CD4-positive, alpha-beta memory T cell (primary cell): ENCODE measurements at regions not wholly inside any gene's neighbourhood (a gene's known extent, or its start where the extent isn't known, plus 50 kb on each side); places are given as distances from the start of the nearest gene placed in this dataset.

Experiments used
- CTCF ChIA-PET: fragments of 350-600 bp; sonication (Branson Sonifier 250); formaldehyde crosslinking; loops from one replicate; lab custom pipeline; 2021; ENCODE audit warnings: inconsistent platforms; ENCODE audit not compliant: partially characterized antibody; lab: Charles Lee
- POLR2A ChIA-PET: fragments of 350-600 bp; sonication (Branson Sonifier 250); formaldehyde crosslinking; loops from one replicate; lab custom pipeline; 2021; ENCODE audit not compliant: partially characterized antibody; lab: Charles Lee
- DNase-seq, 5 donors: peaks; one replicate each; pipeline versions ENCODE4 v3.0.0 to v3.0.0-alpha.2; 2020 to 2022; ENCODE audit warnings: mixed read lengths in 1 of 5
- H3K27ac ChIP-seq: one replicate; pipeline ENCODE4 v1.7.0; 2013; ENCODE audit warnings: low read depth, low read length
- H3K27me3 ChIP-seq: 2 replicates; pipeline ENCODE4 v1.7.0; 2013; ENCODE audit warnings: mild to moderate bottlenecking, low read length, moderate library complexity; ENCODE audit not compliant: insufficient read depth
- H3K36me3 ChIP-seq: 2 replicates; pipeline ENCODE4 v1.7.0; 2013; ENCODE audit warnings: mild to moderate bottlenecking, low read length, moderate library complexity; ENCODE audit not compliant: insufficient read depth
- H3K4me1 ChIP-seq: 2 replicates; pipeline ENCODE4 v1.7.0; 2013; ENCODE audit warnings: mild to moderate bottlenecking, low read length, moderate library complexity; ENCODE audit not compliant: insufficient read depth
- H3K4me3 ChIP-seq, 2 donors: one replicate each; pipeline ENCODE4 v1.7.0; 2013; ENCODE audit warnings: low read length in 2 of 2, mild to moderate bottlenecking in 1 of 2
- H3K9me3 ChIP-seq, 2 donors: one replicate each; pipeline ENCODE4 v1.7.0; 2013; ENCODE audit warnings: low read length in 2 of 2, control low read depth in 1 of 2; ENCODE audit not compliant: control insufficient read depth in 1 of 2
- H3K27ac Mint-ChIP-seq, 7 donors: one replicate each; pipeline ENCODE4 v1.8.0; 2020 to 2021; ENCODE audit warnings: mixed read lengths in 7 of 7, mild to moderate bottlenecking in 6 of 7, inconsistent platforms in 3 of 7, moderate library complexity in 3 of 7
- H3K27me3 Mint-ChIP-seq, 2 donors: one replicate each; pipeline ENCODE4 v1.8.0; 2020 to 2021; ENCODE audit warnings: mixed read lengths in 2 of 2
- H3K36me3 Mint-ChIP-seq, 2 donors: one replicate each; pipeline ENCODE4 v1.8.0; 2020 to 2021; ENCODE audit warnings: mixed read lengths in 2 of 2, inconsistent platforms in 1 of 2, mild to moderate bottlenecking in 1 of 2
- H3K4me1 Mint-ChIP-seq, 4 donors: one replicate each; pipeline ENCODE4 v1.8.0; 2020 to 2021; ENCODE audit warnings: mixed read lengths in 4 of 4, mild to moderate bottlenecking in 1 of 4
- H3K4me3 Mint-ChIP-seq, 8 donors: one replicate each; pipeline ENCODE4 v1.8.0; 2020 to 2021; ENCODE audit warnings: mixed read lengths in 8 of 8, mild to moderate bottlenecking in 7 of 8, moderate library complexity in 6 of 8, inconsistent platforms in 3 of 8
- H3K9me3 Mint-ChIP-seq, 8 donors: one replicate each; pipeline ENCODE4 v1.8.0; 2020 to 2021; ENCODE audit warnings: mixed read lengths in 8 of 8, mild to moderate bottlenecking in 5 of 8, inconsistent platforms in 3 of 8, moderate library complexity in 1 of 8
- intact Hi-C: fragments of 100-400 bp; cut with micrococcal nuclease; formaldehyde crosslinking; loops from one replicate; pipeline ENCODE4 v1.15.1; 2023

DNA sequence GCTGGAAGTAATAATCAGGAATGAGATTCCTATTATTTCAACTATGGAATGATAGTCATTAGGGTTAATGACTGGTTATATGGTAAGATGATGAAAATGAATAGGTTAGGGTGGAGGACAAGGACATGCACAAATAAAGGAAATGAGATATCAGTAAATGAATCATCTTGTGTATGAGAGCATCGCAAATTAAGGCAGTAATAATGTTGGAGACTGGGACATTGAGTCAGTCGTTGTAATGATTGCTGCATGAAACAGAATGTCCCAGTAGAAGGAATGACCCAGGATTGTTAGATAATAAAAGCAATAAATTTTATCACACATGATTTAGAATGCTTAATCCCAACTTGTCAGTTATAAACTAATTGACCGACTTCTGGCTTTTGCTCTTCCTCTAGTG is 1733.7 kb upstream of the PCDH20 start:
- H3K9me3 ChIP-seq: peaks cover 0 to 6% of the 10 kb centered on the region in 2 donors
- no peak overlapping the region for H3K27ac Mint-ChIP-seq
- H3K4me1 ChIP-seq: no peaks in the 10 kb centered on the region
- H3K36me3 Mint-ChIP-seq: no peaks in the 10 kb centered on the region
- no peaks in the 10 kb centered on the region for H3K36me3 ChIP-seq
- H3K27ac ChIP-seq: no peak overlapping the region
- no peaks in the 10 kb centered on the region for H3K4me1 Mint-ChIP-seq
- ChIA-PET CTCF (no interaction called here), POLR2A (no interaction called here)
- H3K9me3 Mint-ChIP-seq: peaks cover 0 to 15% (median 5%) of the 10 kb centered on the region in 8 donors
- H3K4me3 Mint-ChIP-seq: no peak overlapping the region
- no peak overlapping the region for H3K4me3 ChIP-seq
- intact Hi-C loops: no loop called here
- H3K27me3 ChIP-seq: no peaks in the 10 kb centered on the region
- no peak for DNase-seq
- no peaks in the 10 kb centered on the region for H3K27me3 Mint-ChIP-seq

DNA sequence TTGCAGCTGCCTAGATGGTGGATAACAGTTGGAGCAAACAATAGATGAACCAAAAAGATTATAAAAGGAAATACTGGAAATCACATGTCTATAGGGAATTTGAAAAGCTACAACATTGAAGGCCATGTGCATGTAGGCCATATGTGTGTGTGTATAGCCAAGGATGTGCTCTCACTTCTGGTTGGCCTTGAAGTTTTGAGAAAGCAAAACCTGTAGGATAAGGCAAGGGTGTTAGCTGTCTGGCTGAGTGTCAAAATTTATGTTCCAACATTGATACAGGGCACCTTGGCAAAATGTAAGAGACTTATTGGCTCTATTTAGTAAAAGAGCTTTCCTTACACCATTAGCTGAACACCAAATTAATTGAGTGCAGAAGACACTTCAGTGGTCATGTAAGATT is 1723.6 kb upstream of the PCDH20 start:
- H3K36me3 ChIP-seq: no peaks in the 10 kb centered on the region
- no peak overlapping the region for H3K4me3 ChIP-seq
- Mint-ChIP-seq H3K36me3 (no peaks in the 10 kb centered on the region), H3K27ac (no peak overlapping the region), H3K4me1 (no peaks in the 10 kb centered on the region), H3K9me3 (peaks cover 0 to 20% (median 10%) of the 10 kb centered on the region in 8 donors), H3K27me3 (no peaks in the 10 kb centered on the region), H3K4me3 (no peak overlapping the region)
- H3K4me1 ChIP-seq: no peaks in the 10 kb centered on the region
- H3K27me3 ChIP-seq: no peaks in the 10 kb centered on the region
- H3K9me3 ChIP-seq: peaks cover 0 to 4% of the 10 kb centered on the region in 2 donors
- CTCF ChIA-PET: no interaction called here
- no peak overlapping the region for H3K27ac ChIP-seq
- POLR2A ChIA-PET: no interaction called here
- no peak for DNase-seq
- intact Hi-C loops: no loop called here

DNA sequence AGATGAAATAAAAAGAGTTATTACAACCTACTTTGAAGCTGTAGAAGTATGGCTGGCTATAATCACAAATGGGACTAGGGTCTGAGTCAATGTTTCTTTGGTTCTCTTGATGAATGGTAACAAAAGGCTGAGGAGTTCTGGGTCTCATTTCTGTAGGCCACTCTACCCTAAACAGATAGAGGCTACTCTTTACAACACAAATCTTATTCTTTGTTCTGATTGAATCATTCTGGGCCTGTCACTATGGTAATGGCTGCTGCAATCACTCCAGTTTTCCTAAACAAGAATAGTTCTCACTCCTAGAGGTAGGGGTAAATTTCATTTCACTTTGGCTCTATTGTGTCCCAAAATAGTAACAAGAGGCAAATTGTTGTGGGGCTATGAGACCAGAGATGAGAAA is 1714.3 kb upstream of the PCDH20 start:
- no peak overlapping the region for H3K27ac Mint-ChIP-seq
- Histone ChIP-seq H3K4me3 (no peak overlapping the region), H3K4me1 (no peaks in the 10 kb centered on the region), H3K9me3 (no peaks in the 10 kb centered on the region), H3K27me3 (no peaks in the 10 kb centered on the region), H3K36me3 (no peaks in the 10 kb centered on the region), H3K27ac (no peak overlapping the region)
- peaks cover 0 to 17% (median 3%) of the 10 kb centered on the region in 8 donors for H3K9me3 Mint-ChIP-seq
- no peak for DNase-seq
- no peaks in the 10 kb centered on the region for H3K36me3 Mint-ChIP-seq
- H3K4me3 Mint-ChIP-seq: no peak overlapping the region
- intact Hi-C loops: no loop called here
- H3K4me1 Mint-ChIP-seq: no peaks in the 10 kb centered on the region
- no peaks in the 10 kb centered on the region for H3K27me3 Mint-ChIP-seq
- ChIA-PET POLR2A (no interaction called here), CTCF (no interaction called here)

DNA sequence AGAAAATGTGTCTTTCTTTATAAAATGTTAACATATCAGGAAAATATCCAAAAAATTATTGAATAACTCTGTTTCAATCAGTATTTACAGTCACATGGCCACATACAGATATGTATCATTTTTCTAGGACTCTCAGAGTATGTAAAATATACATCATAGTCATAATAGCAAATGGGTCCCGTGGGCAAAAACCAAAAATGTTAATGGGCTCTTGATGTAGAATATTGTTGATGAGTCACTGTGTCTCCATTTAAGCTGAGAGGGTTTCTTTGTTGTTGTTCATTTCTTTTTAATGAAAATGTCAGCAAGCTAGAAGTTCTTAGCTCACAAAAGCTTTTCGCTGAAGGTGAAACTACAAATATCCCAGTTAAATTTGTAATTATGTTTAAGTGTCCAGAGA is 1713.1 kb upstream of the PCDH20 start:
- ChIA-PET POLR2A (no interaction called here), CTCF (no interaction called here)

DNA sequence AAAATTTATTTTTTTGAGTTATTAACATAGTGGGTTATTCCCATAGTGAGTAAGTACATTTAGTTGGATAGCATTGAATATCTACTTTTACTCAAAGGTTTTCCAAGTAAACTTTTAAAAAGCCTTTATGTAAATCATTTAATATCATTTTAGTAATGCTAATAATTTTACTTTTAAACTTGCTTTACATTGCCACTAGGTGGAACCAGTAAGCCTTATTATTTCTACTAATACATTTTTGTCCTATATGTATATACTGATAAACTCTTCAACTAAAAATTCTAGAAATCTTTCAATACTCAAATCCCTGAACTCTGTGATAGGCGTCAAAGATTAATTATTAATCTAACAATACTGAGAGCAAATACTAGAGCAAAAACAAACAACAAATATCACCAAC is 1709.2 kb upstream of the PCDH20 start:
- no peaks in the 10 kb centered on the region for H3K36me3 Mint-ChIP-seq
- no peak overlapping the region for H3K4me3 Mint-ChIP-seq
- no peaks in the 10 kb centered on the region for H3K27me3 ChIP-seq
- intact Hi-C loops: no loop called here
- no peaks in the 10 kb centered on the region for H3K36me3 ChIP-seq
- H3K27me3 Mint-ChIP-seq: no peaks in the 10 kb centered on the region
- DNase-seq: no peak
- ChIA-PET CTCF (no interaction called here), POLR2A (no interaction called here)
- no peaks in the 10 kb centered on the region for H3K4me1 ChIP-seq
- no peak overlapping the region for H3K27ac Mint-ChIP-seq
- H3K4me3 ChIP-seq: no peak overlapping the region
- no peak overlapping the region for H3K27ac ChIP-seq
- no peaks in the 10 kb centered on the region for H3K4me1 Mint-ChIP-seq
- H3K9me3 Mint-ChIP-seq: peaks cover 0 to 18% (median 3%) of the 10 kb centered on the region in 8 donors
- no peaks in the 10 kb centered on the region for H3K9me3 ChIP-seq

More for the DNA sequence above, 1713.1 kb upstream of the PCDH20 start:
- H3K4me3 Mint-ChIP-seq: no peak overlapping the region
- no peaks in the 10 kb centered on the region for H3K36me3 Mint-ChIP-seq
- H3K9me3 Mint-ChIP-seq: peaks cover 0 to 17% (median 3%) of the 10 kb centered on the region in 8 donors
- Histone ChIP-seq H3K4me3 (no peak overlapping the region), H3K9me3 (no peaks in the 10 kb centered on the region), H3K27ac (no peak overlapping the region), H3K36me3 (no peaks in the 10 kb centered on the region), H3K4me1 (no peaks in the 10 kb centered on the region), H3K27me3 (no peaks in the 10 kb centered on the region)
- no peak for DNase-seq
- H3K4me1 Mint-ChIP-seq: no peaks in the 10 kb centered on the region
- H3K27ac Mint-ChIP-seq: no peak overlapping the region
- intact Hi-C loops: no loop called here
- no peaks in the 10 kb centered on the region for H3K27me3 Mint-ChIP-seq

DNA sequence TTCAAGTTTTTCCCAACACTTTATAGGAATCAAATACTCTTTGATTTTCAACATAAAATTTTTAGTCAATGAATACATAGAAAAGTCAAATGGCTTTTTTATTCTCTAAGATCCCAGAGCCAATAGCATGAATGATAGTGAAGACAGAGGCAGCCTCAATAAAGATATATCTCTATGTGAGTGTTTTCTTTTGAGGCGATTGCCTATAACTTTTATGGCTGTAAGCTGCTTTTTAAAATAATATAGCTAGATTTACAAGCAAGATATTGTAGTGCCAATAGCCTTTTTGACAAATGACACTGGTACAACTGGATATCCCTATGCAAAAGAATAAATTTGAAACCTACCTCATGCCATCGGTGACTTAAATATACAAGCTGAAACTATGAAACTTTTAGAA is 1705.2 kb upstream of the PCDH20 start:
- Mint-ChIP-seq H3K27me3 (no peaks in the 10 kb centered on the region), H3K4me1 (no peaks in the 10 kb centered on the region), H3K27ac (no peak overlapping the region), H3K9me3 (peaks cover 0 to 15% (median 2%) of the 10 kb centered on the region in 8 donors), H3K36me3 (no peaks in the 10 kb centered on the region), H3K4me3 (no peak overlapping the region)
- Histone ChIP-seq H3K27ac (no peak overlapping the region), H3K27me3 (no peaks in the 10 kb centered on the region), H3K9me3 (no peaks in the 10 kb centered on the region), H3K4me1 (no peaks in the 10 kb centered on the region), H3K36me3 (no peaks in the 10 kb centered on the region), H3K4me3 (no peak overlapping the region)
- intact Hi-C loops: no loop called here
- no peak for DNase-seq
- POLR2A ChIA-PET: no interaction called here
- CTCF ChIA-PET: no interaction called here

DNA sequence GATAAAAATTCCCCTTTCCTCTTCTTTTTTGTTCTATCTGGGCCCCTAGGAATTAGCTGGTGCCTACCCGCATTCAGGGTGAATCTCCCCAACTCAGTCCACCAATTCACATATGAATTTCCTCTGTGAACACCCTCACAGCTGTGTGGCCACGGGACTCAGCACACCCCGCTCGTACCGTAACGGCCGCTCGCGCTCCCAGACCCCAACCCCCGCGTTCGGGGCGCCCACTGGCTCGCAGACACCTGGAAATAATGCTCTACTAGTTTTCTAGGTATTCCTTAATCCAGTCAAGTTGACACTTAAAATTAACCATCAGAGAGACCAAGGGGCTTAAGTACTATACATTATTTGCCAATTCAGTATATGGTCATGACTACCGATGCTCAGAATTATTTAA is 1702.1 kb upstream of the PCDH20 start:
- Mint-ChIP-seq H3K27me3 (no peaks in the 10 kb centered on the region), H3K27ac (no peak overlapping the region), H3K4me3 (no peak overlapping the region), H3K9me3 (peaks cover 0 to 14% (median 4%) of the 10 kb centered on the region in 8 donors), H3K4me1 (no peaks in the 10 kb centered on the region), H3K36me3 (no peaks in the 10 kb centered on the region)
- CTCF ChIA-PET: no interaction called here
- no peaks in the 10 kb centered on the region for H3K9me3 ChIP-seq
- POLR2A ChIA-PET: no interaction called here
- H3K36me3 ChIP-seq: no peaks in the 10 kb centered on the region
- no peak overlapping the region for H3K4me3 ChIP-seq
- no peaks in the 10 kb centered on the region for H3K27me3 ChIP-seq
- intact Hi-C loops: no loop called here
- H3K27ac ChIP-seq: no peak overlapping the region
- DNase-seq: no peak
- H3K4me1 ChIP-seq: no peaks in the 10 kb centered on the region

DNA sequence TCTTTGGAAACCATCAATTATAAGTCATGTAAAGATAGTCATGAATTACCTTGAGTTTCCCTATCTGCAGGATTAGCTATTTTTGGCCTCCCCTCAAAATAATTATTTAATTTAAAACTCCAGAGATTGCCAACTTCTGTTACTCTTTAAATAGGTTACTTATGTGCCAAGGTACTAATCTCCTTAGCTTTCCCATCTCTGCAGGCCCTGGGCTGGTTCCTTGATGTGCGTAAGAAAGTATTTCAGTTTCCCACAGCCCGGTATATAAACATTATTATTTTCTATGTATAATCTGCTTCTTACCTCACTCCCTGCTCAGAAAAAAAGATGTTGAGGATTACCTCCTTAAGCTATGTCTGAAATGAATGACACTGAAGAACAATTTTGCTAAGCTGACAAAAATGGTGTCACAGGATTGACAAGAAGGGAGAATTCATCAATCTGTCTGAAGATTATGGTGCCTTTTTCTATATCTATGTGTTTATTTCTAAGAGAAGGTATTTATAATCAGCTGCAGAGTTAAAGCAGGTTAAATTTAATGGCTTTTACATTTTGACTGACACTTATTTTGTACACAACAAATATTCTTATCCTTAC is 1697.2 kb upstream of the PCDH20 start:
- Mint-ChIP-seq H3K4me3 (no peak overlapping the region), H3K27ac (no peak overlapping the region), H3K27me3 (no peaks in the 10 kb centered on the region), H3K4me1 (no peaks in the 10 kb centered on the region), H3K36me3 (no peaks in the 10 kb centered on the region), H3K9me3 (peaks cover 0 to 15% (median 4%) of the 10 kb centered on the region in 8 donors)
- no peak overlapping the region for H3K4me3 ChIP-seq
- intact Hi-C loops: no loop called here
- no peaks in the 10 kb centered on the region for H3K27me3 ChIP-seq
- no peak for DNase-seq
- H3K4me1 ChIP-seq: no peaks in the 10 kb centered on the region
- ChIA-PET POLR2A (no interaction called here), CTCF (no interaction called here)
- no peaks in the 10 kb centered on the region for H3K36me3 ChIP-seq
- H3K27ac ChIP-seq: no peak overlapping the region
- no peaks in the 10 kb centered on the region for H3K9me3 ChIP-seq
